ENCODE measurements at regions not wholly inside any gene's neighbourhood (a gene's known extent, or its start where the extent isn't known, plus 50 kb on each side); places are given as distances from the start of the nearest gene placed in this dataset.

DNA sequence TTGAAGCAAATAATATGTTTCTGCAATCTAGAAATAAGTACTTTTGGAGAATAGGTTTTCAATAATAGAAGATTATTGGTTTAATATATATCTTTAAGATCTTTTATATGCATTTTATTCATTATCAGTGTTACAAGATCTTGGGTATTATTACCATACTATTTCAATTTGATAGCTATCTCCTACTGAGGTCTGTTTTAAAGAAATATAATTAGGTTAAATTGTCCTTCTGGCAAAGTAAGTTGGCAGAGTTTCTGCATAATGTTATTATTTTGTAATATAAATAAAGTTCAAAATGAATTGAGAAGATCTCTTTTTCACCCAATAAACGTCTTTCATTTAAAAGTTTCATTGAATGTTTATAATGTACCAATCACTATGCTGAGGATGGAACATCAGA lies 443.7 kb downstream of the FAT4 start:
- TF ChIP-seq, protein P1, sequence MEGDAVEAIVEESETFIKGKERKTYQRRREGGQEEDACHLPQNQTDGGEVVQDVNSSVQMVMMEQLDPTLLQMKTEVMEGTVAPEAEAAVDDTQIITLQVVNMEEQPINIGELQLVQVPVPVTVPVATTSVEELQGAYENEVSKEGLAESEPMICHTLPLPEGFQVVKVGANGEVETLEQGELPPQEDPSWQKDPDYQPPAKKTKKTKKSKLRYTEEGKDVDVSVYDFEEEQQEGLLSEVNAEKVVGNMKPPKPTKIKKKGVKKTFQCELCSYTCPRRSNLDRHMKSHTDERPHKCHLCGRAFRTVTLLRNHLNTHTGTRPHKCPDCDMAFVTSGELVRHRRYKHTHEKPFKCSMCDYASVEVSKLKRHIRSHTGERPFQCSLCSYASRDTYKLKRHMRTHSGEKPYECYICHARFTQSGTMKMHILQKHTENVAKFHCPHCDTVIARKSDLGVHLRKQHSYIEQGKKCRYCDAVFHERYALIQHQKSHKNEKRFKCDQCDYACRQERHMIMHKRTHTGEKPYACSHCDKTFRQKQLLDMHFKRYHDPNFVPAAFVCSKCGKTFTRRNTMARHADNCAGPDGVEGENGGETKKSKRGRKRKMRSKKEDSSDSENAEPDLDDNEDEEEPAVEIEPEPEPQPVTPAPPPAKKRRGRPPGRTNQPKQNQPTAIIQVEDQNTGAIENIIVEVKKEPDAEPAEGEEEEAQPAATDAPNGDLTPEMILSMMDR (conservative IDR thresholded peaks at IDR 0.05; ENCODE audit: low read length): no peak
- no peak overlapping the region for H3K4me3 ChIP-seq (ENCODE audit: low read length)
- DNase-seq (ENCODE audit: low read depth): no peak

DNA sequence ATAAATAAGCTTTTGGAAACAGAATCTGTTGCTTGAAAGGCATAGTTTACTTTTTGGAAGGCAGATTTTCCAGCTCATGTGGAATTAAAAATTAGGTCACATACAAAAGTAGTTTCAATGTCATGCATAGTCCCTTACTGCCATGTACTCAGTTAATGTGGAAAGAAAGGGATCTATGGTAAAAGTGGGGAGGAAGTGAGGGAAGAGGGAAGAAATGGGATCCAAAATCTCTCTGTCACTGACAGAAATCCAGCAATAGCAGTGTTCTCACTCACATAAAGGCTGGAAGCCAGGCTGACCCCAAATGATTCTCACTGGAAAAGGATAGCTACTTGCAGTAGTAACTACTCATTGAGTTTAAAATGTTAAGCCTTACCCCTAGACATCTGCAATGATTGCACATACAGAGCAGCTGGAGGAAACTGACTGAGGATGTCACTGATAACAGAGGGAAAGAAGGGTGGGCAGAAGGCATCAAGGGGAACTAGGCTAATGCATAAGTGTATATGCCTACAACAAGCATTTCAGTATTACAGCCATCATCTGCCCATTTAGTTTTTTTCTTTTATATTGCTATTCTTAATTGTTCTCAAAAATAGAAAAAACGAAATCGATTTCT lies 445.6 kb downstream of the FAT4 start:
- H3K4me3 ChIP-seq (ENCODE audit: low read length): no peak overlapping the region
- DNase-seq (ENCODE audit: low read depth): no peak
- TF ChIP-seq, protein P1 (conservative IDR thresholded peaks at IDR 0.05; ENCODE audit: low read length): no peak

DNA sequence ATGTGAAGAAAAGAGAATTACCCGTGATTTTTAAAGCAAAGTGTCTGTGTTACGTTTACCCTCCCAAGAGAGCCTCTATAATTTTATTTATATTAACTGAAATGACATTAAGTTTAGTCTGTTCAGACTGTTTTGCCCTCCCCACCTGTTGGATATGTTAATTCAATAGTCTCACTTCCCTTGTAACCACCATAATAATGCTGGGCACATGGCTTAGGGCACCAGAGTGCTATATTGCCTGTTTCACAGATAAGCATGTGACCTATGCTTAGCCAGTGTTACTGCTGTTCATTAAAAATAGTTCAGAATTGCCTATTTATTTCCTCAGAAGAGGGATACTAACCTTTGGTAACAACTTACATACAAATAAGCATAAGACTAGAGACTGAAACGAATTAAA lies 446.2 kb downstream of the FAT4 start:
- DNase-seq (ENCODE audit: low read depth): no peak
- H3K4me3 ChIP-seq (ENCODE audit: low read length): no peak overlapping the region
- TF ChIP-seq, protein P1 (conservative IDR thresholded peaks at IDR 0.05; ENCODE audit: low read length): no peak

DNA sequence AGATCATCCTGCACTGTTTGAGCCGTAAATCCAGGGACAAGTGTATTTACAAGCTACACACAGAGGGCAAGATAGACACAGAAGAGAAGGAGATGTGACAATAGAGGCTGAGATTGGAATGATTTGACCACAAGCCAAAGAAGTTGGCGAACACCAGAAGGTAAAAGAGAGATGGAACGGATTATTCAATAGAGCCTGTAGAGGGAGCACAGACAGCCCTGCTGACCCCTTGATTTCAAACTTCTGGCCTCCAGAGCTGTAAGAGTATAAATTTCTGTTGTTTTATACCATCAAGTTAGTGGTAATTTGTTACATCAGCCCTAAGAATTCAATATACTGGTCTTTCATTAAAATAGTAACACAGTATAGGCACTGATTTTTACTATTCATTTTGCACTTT lies 447.8 kb downstream of the FAT4 start:
- H3K4me3 ChIP-seq (ENCODE audit: low read length): no peak overlapping the region
- TF ChIP-seq, protein P1 (conservative IDR thresholded peaks at IDR 0.05; ENCODE audit: low read length): peak; percentile 17; the same call in 1 of the 2 replicates
- DNase-seq (ENCODE audit: low read depth): no peak

DNA sequence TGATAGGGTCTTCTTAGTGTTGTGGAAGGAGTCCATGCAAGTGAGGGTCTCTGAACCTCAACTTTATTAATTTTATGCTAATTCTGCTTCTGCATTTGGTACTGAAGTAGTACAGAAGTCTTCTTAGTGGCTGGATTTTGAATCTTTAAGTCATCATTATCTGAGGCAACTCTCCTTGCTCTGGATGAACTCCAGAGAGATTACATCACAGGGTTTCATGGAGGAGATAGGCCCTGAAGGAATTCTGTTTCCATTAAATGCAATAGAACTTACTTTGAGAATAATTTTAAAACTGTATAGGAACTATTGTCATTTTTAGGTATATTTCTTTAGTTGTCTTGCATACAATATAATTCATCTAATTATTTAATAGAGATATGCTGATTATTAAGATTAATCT lies 451.2 kb downstream of the FAT4 start:
- TF ChIP-seq, protein P1 (conservative IDR thresholded peaks at IDR 0.05; ENCODE audit: low read length): no peak
- peak; percentile 43 for DNase-seq (ENCODE audit: low read depth)
- no peak overlapping the region for H3K4me3 ChIP-seq (ENCODE audit: low read length)

DNA sequence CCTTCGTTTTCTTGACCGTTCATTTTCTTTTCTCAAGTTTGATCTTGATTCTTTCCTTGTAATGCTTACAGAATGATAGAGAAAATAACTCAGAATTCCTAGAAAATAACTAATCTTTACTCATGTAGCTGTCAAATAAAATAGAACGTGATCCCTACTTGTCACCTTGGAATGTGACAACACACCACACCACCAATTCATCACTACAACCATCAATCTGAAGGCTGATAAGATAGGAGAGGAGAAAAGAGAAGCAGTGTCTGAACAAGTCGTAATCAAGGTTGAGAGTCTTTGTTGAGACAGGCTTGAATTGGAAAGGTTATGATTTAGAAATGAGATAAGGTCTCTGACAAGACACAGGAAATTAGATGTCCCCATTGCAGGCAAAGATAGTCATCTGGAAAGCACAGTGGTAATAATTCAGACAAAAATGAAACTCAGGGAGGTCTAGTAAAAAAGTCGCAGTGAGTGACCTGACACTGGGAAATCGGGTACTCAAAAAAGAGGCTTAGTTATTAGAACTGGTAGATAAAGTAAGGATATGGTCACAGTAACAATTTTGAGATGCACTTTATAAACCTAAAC lies 456.2 kb downstream of the FAT4 start:
- H3K4me3 ChIP-seq (ENCODE audit: low read length): no peak overlapping the region
- no peak for DNase-seq (ENCODE audit: low read depth)
- TF ChIP-seq, protein P1 (conservative IDR thresholded peaks at IDR 0.05; ENCODE audit: low read length): no peak

DNA sequence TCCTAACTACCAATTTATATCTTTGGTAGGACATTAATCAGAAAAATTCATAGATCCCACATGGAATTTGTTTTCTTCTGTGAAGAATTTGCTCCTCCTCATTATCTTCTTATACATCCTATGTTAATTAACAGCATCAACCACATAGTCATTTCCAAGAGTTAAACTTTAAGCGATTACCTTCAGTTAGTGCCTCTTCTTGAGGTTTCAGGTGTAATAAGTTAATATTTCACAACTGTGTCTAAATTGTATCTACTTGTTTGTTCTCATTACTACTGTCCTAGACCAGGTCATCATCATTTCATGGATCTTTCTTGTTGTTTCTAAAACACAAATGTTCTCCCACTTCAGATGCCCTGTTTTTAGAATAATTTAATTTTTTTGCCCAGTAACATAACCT lies 457.9 kb downstream of the FAT4 start:
- no peak overlapping the region for H3K4me3 ChIP-seq (ENCODE audit: low read length)
- TF ChIP-seq, protein P1 (conservative IDR thresholded peaks at IDR 0.05; ENCODE audit: low read length): no peak
- no peak for DNase-seq (ENCODE audit: low read depth)
